HG03108 (cell line): ENCODE measurements at regions not wholly inside any gene's neighbourhood (a gene's known extent, or its start where the extent isn't known, plus 50 kb on each side); places are given as distances from the start of the nearest gene placed in this dataset.

Experiments used
- ATAC-seq: cut with Tn5 transposase; IDR thresholded peaks from one replicate; pipeline ENCODE4 v1.9.1; 2021; ENCODE audit warnings: moderate library complexity; ENCODE audit not compliant: unreplicated experiment

- ATAC-seq, result no peak
These were observed 153.9 kb downstream of the ETS2 start for GRCh38 chr21:38959692-38960061.

GRCh38 chr21:38958940-38959691 is 153.4 kb downstream of the ETS2 start:
- no peak for ATAC-seq

GRCh38 chr21:38958323-38958705 is 152.6 kb downstream of the ETS2 start:
- no peak for ATAC-seq

GRCh38 chr21:38957575-38958322 is 152.0 kb downstream of the ETS2 start:
- ATAC-seq, result no peak

GRCh38 chr21:38956856-38957571 is 151.3 kb downstream of the ETS2 start:
- ATAC-seq, result no peak

- ATAC-seq, result no peak
These were observed 150.8 kb downstream of the ETS2 start for GRCh38 chr21:38956521-38956855.

- no peak for ATAC-seq
These were observed 150.3 kb downstream of the ETS2 start for GRCh38 chr21:38956007-38956406.

- ATAC-seq, result no peak
These were observed 149.8 kb downstream of the ETS2 start for GRCh38 chr21:38955495-38955894.

GRCh38 chr21:38954588-38955004 is 148.9 kb downstream of the ETS2 start:
- ATAC-seq, result no peak

GRCh38 chr21:38953516-38953915 is 147.8 kb downstream of the ETS2 start:
- ATAC-seq, result no peak

GRCh38 chr21:38952890-38953289 is 147.2 kb downstream of the ETS2 start:
- no peak for ATAC-seq

- ATAC-seq, result no peak
These were observed 145.5 kb downstream of the ETS2 start for GRCh38 chr21:38951095-38951730.

- ATAC-seq, result no peak
These were observed 144.8 kb downstream of the ETS2 start for GRCh38 chr21:38950435-38951094.

GRCh38 chr21:38949070-38949380 is 143.3 kb downstream of the ETS2 start:
- ATAC-seq, result no peak

GRCh38 chr21:38948377-38949069 is 142.8 kb downstream of the ETS2 start:
- no peak for ATAC-seq

GRCh38 chr21:38945545-38946245 is 140.0 kb downstream of the ETS2 start:
- ATAC-seq, result no peak

GRCh38 chr21:38944903-38945302 is 139.2 kb downstream of the ETS2 start:
- ATAC-seq, result no peak

GRCh38 chr21:38944402-38944801 is 138.7 kb downstream of the ETS2 start:
- no peak for ATAC-seq

- no peak for ATAC-seq
These were observed 137.1 kb downstream of the ETS2 start for GRCh38 chr21:38942748-38943211.

GRCh38 chr21:38938769-38939168 is 133.0 kb downstream of the ETS2 start:
- no peak for ATAC-seq
